Osteoblast (primary cell): ENCODE measurements at regions not wholly inside any gene's neighbourhood (a gene's known extent, or its start where the extent isn't known, plus 50 kb on each side); places are given as distances from the start of the nearest gene placed in this dataset.

ENCODE experiments used
- DNase-seq: peaks from one replicate; pipeline ENCODE4 v3.0.0; 2011; ENCODE audit warnings: low spot score, mixed read lengths; ENCODE audit not compliant: insufficient read length; ENCODE audit errors: missing footprints
- H2AFZ ChIP-seq: 2 replicates; pipeline ENCODE4 v1.6.0; 2011; ENCODE audit warnings: mild to moderate bottlenecking, low read length
- H3K27ac ChIP-seq: 2 replicates; pipeline ENCODE4 v1.5.1; 2011; ENCODE audit warnings: mild to moderate bottlenecking, low read depth, low read length, moderate library complexity
- H3K27me3 ChIP-seq: 2 replicates; pipeline ENCODE4 v1.6.0; 2012; ENCODE audit warnings: mild to moderate bottlenecking, control low read depth, inconsistent platforms, low read length, moderate library complexity; ENCODE audit not compliant: insufficient read depth
- H3K36me3 ChIP-seq: 2 replicates; pipeline ENCODE4 v1.5.1; 2011; ENCODE audit warnings: mild to moderate bottlenecking, low read length, control low read depth, moderate library complexity; ENCODE audit not compliant: insufficient read depth
- H3K4me1 ChIP-seq: 2 replicates; pipeline ENCODE4 v1.5.1; 2011; ENCODE audit warnings: mild to moderate bottlenecking, low read length, control low read depth, moderate library complexity; ENCODE audit not compliant: insufficient read depth
- H3K4me2 ChIP-seq: 2 replicates; pipeline ENCODE4 v1.6.0; 2011; ENCODE audit warnings: mild to moderate bottlenecking, low read length; ENCODE audit not compliant: insufficient read depth
- H3K4me3 ChIP-seq: fragments of 200-600 bp; sonication (generic); 3 replicates; pipeline ENCODE4 v1.5.1; 2012; ENCODE audit warnings: mild to moderate bottlenecking, low read length, inconsistent platforms; ENCODE audit not compliant: insufficient read depth
- H3K79me2 ChIP-seq: 2 replicates; pipeline ENCODE4 v1.6.0; 2012; ENCODE audit warnings: mild to moderate bottlenecking, low read length, control low read depth, inconsistent platforms; ENCODE audit not compliant: insufficient read depth
- H3K9me3 ChIP-seq: 2 replicates; pipeline ENCODE4 v1.5.1; 2011; ENCODE audit warnings: low read depth, low read length, control low read depth
- H4K20me1 ChIP-seq: 2 replicates; pipeline ENCODE4 v1.6.0; 2012; ENCODE audit warnings: mild to moderate bottlenecking, low read length, control low read depth; ENCODE audit not compliant: insufficient read depth
- CTCF ChIP-seq: IDR thresholded peaks from 2 replicates; pipeline ENCODE4 v1.5.1; 2011; ENCODE audit warnings: mild to moderate bottlenecking, low read depth, low read length, moderate library complexity; ENCODE audit errors: extremely low read depth

DNA sequence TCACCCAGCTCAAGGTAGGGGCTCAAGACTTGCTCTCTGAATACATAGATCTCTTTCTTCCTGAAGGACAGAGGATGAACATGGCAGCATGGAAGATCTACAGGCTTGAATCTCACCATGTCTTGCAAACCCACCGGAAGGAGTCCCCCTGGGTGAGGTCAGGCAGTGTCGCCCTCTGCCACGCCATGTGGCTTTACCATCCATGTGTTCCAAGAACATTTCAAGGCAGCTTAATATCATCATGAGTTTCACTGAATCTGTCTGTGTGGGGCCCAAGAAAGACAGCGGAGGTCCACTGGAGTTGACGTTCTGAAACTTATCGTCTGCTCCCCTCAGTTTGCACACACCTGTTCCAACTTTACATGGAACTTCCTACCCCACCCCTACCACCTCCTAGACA lies 1202.6 kb downstream of the TBC1D22A start:
- no peak for TF ChIP-seq CTCF
- Histone ChIP-seq H3K79me2 (no peaks in the 10 kb centered on the region), H2AFZ (no peak overlapping the region), H3K4me2 (no peak overlapping the region), H3K9me3 (peaks cover 6% of the 10 kb centered on the region), H3K4me1 (no peaks in the 10 kb centered on the region), H3K27me3 (no peaks in the 10 kb centered on the region), H4K20me1 (no peaks in the 10 kb centered on the region), H3K4me3 (no peak overlapping the region), H3K36me3 (no peaks in the 10 kb centered on the region), H3K27ac (no peak overlapping the region)
- no peak for DNase-seq

- H3K4me1 ChIP-seq = no peaks in the 10 kb centered on the region
Observed at GRCh38 chr22:47963660-47964059, 1201.2 kb downstream of the TBC1D22A start.

GRCh38 chr22:47957649-47958048 lies 1195.2 kb downstream of the TBC1D22A start:
- no peaks in the 10 kb centered on the region for H3K36me3 ChIP-seq
- H3K9me3 ChIP-seq = no peaks in the 10 kb centered on the region
- no peaks in the 10 kb centered on the region for H3K79me2 ChIP-seq
- no peak for TF ChIP-seq CTCF
- no peak overlapping the region for H3K27ac ChIP-seq
- no peaks in the 10 kb centered on the region for H4K20me1 ChIP-seq
- H3K27me3 ChIP-seq = no peaks in the 10 kb centered on the region
- H3K4me3 ChIP-seq = no peak overlapping the region
- no peak for DNase-seq
- H2AFZ ChIP-seq = no peak overlapping the region
- H3K4me2 ChIP-seq = no peak overlapping the region
- no peaks in the 10 kb centered on the region for H3K4me1 ChIP-seq

More at GRCh38 chr22:47963660-47964059, 1201.2 kb downstream of the TBC1D22A start:
- DNase-seq = no peak
- H2AFZ ChIP-seq = no peak overlapping the region
- no peak overlapping the region for H3K4me2 ChIP-seq
- peaks cover 6% of the 10 kb centered on the region for H3K9me3 ChIP-seq
- H3K4me3 ChIP-seq = no peak overlapping the region
- no peak for TF ChIP-seq CTCF
- H3K27me3 ChIP-seq = no peaks in the 10 kb centered on the region
- no peak overlapping the region for H3K27ac ChIP-seq
- no peaks in the 10 kb centered on the region for H3K36me3 ChIP-seq
- H3K79me2 ChIP-seq = no peaks in the 10 kb centered on the region
- H4K20me1 ChIP-seq = no peaks in the 10 kb centered on the region

DNA sequence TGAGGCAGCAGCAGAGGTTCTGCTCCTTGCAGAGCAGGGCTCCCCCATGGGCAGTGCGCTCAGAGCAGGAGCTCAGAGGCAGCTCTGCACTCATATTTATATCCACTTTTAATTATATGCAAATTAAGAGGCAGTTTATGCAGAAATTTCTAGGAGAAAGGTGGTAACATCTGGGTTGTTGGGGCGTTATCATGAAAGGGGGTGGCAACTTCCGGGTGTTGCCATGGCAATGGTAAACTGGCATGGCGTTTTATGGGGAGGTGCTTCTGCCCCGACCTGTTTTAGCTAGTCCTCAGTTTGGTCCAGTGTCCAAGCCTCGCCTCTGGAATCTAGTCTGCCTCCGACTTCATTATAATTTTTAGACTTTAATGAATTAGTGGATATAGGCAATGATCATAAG lies 1191.7 kb downstream of the TBC1D22A start:
- DNase-seq = no peak
- H3K4me2 ChIP-seq = no peak overlapping the region
- no peaks in the 10 kb centered on the region for H3K4me1 ChIP-seq
- H3K4me3 ChIP-seq = no peak overlapping the region
- peaks cover 1% of the 10 kb centered on the region for H3K9me3 ChIP-seq
- H2AFZ ChIP-seq = no peak overlapping the region
- no peak overlapping the region for H3K27ac ChIP-seq
- no peak for TF ChIP-seq CTCF
- no peaks in the 10 kb centered on the region for H4K20me1 ChIP-seq
- H3K27me3 ChIP-seq = no peaks in the 10 kb centered on the region
- H3K79me2 ChIP-seq = no peaks in the 10 kb centered on the region
- H3K36me3 ChIP-seq = no peaks in the 10 kb centered on the region
